ENCODE measurements at regions not wholly inside any gene's neighbourhood (a gene's known extent, or its start where the extent isn't known, plus 50 kb on each side); places are given as distances from the start of the nearest gene placed in this dataset.
A peak's percentile ranks its signal among the peaks of the same experiment; 100 is the strongest.

DNA sequence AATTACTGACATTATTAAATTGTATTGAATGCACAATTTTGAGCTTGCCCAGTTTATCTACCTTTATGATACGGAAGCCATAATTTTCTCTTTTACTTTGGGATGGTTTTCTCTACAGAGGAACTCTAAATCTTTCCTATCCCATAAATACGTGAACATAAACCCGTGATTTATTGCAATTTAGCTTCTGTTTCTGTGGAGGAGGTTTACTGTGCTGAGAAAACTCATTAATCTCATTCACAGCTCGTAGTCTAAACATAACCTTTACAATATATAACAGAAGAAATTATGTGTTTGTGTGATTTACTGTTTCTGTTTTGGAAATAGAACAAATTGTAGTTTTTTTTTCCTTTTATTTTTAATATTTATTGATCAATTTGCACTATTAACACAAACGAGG lies 207.1 kb upstream of the PCDH9 start:
- 60 to 67% methylated on average over 5 of the region's 5 CpGs for WGBS, 2 donors

DNA sequence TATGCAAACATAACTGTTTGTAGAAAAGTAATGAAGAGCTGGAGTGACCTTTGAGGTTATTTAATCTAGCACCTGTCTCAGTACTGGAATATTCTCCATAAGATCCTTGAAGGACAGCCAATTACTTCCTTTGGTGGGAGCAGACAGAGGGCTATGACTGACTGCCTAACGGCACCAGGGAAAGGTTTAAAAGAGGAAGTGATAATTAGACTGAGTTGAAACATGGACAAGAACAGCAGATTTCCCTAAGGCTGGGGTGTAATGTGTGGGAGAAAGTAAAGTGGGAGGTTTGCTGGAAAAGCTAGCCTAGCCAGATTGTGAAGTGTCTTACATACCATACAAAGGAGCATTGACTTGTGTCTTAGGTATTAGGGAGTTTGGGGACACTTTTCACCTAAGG lies 191.3 kb upstream of the PCDH9 start:
- Histone ChIP-seq H3K27ac (no peak overlapping the region), H3K4me1 (no peaks in the 10 kb centered on the region), H3K4me3 (no peak overlapping the region), H3K36me3 (no peaks in the 10 kb centered on the region), H3K27me3 (no peaks in the 10 kb centered on the region), H3K9me3 (no peaks in the 10 kb centered on the region)
- DNase-seq (no peak), ATAC-seq (ENCODE audit: low FRiP score in 2 of 2) (no peak)
- 36 to 38% methylated on average over 1 of the region's 1 CpG for WGBS, 2 donors
- TF ChIP-seq EP300 (IDR thresholded peaks at IDR 0.05) (no peak), POLR2AphosphoS5 (IDR thresholded peaks at IDR 0.05) (no peak), POLR2A (IDR thresholded peaks at IDR 0.05) (no peak)
- TF ChIP-seq, protein P1, sequence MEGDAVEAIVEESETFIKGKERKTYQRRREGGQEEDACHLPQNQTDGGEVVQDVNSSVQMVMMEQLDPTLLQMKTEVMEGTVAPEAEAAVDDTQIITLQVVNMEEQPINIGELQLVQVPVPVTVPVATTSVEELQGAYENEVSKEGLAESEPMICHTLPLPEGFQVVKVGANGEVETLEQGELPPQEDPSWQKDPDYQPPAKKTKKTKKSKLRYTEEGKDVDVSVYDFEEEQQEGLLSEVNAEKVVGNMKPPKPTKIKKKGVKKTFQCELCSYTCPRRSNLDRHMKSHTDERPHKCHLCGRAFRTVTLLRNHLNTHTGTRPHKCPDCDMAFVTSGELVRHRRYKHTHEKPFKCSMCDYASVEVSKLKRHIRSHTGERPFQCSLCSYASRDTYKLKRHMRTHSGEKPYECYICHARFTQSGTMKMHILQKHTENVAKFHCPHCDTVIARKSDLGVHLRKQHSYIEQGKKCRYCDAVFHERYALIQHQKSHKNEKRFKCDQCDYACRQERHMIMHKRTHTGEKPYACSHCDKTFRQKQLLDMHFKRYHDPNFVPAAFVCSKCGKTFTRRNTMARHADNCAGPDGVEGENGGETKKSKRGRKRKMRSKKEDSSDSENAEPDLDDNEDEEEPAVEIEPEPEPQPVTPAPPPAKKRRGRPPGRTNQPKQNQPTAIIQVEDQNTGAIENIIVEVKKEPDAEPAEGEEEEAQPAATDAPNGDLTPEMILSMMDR (IDR thresholded peaks at IDR 0.05) = no peak

More for the DNA sequence above, 207.1 kb upstream of the PCDH9 start:
- Histone ChIP-seq H3K9me3 (no peaks in the 10 kb centered on the region), H3K4me1 (no peaks in the 10 kb centered on the region), H3K4me3 (no peak overlapping the region), H3K36me3 (no peaks in the 10 kb centered on the region), H3K27ac (no peak overlapping the region), H3K27me3 (no peaks in the 10 kb centered on the region)
- DNase-seq = no peak
- ATAC-seq (ENCODE audit: low FRiP score in 2 of 2) = no peak
- TF ChIP-seq POLR2A (IDR thresholded peaks at IDR 0.05) (no peak), EP300 (IDR thresholded peaks at IDR 0.05) (no peak), POLR2AphosphoS5 (IDR thresholded peaks at IDR 0.05) (no peak)
- TF ChIP-seq, protein P1 (IDR thresholded peaks at IDR 0.05) = no peak

DNA sequence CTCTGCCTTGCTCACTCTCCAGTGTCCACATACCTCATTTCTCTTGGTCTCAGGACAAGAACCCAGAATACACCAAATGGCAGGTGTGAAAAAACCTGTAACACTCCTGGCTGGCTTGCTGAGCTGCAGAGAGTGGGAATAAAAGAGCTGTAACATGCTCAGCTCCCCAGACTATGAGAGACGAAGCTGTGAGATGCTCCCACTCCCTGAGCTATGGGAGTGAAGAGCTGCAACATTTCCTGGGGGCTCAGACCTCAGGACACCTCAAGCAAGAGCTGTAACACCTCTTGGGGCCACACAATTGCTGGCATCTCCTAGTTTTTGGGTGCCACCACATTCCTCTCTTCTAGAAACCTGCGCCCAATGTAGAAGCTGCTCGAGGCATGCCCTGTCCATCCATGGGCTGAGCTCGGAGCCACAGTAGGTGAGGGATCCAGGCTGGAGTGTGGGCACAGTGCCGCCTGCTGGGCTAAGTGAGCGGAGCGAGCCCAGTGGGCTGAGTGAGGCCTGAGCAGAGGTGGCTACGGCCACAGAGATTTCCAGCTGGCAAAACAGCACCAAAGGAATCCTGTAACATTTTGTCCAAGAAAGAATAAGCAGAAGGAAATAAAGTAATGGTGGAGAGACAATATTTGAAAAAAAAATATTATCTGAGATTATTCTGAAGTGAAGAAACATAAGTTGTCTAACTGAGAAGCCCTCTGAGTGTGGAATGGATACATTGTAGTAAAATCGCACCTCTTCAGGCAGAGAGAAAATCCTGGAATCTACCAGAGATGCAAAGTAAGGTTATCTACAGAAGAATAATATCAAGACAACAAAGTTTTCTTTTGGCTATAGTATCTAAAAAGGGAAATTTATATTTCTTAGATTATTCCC lies 186.2 kb upstream of the PCDH9 start:
- DNase-seq (peak; percentile 43 to 74), ATAC-seq (ENCODE audit: low FRiP score in 2 of 2) (peak; percentile 53 to 82)
- WGBS, 2 donors = 73 to 84% methylated on average over 7 to 8 of the region's 9 CpGs

DNA sequence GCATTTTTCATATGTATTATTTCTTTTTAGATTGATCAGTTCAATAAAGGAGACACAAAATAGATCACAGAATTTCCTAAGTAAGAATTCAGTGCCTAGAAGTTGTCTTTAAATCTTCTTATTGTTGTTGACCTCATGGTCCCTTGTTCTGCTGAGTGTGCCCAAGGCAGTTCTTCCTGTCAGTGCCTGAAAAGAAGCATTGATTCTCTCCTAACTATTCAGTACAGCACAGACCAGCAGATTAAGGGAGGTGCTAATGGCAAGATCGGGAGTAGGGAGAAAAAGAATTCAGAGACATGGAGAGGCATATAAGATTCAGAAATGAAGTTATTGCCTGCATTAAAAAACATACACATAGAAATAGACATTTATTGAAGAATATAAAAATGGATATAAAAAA lies 180.5 kb upstream of the PCDH9 start:
- H3K9me3 ChIP-seq = no peaks in the 10 kb centered on the region
- ATAC-seq (ENCODE audit: low FRiP score in 2 of 2) (no peak), DNase-seq (no peak)
- no peaks in the 10 kb centered on the region for H3K27me3 ChIP-seq
- no peak for TF ChIP-seq EP300 (IDR thresholded peaks at IDR 0.05)
- TF ChIP-seq POLR2AphosphoS5 (IDR thresholded peaks at IDR 0.05) = no peak
- TF ChIP-seq, protein P1 (IDR thresholded peaks at IDR 0.05) = no peak
- no peak for TF ChIP-seq POLR2A (IDR thresholded peaks at IDR 0.05)
- peaks cover 0 to 4% (median 1%) of the 10 kb centered on the region in 4 donors for H3K4me1 ChIP-seq
- H3K27ac ChIP-seq = no peak overlapping the region
- H3K4me3 ChIP-seq = no peak overlapping the region
- 55 to 70% methylated on average over 1 of the region's 1 CpG for WGBS, 2 donors
- no peaks in the 10 kb centered on the region for H3K36me3 ChIP-seq

More for the DNA sequence above, 186.2 kb upstream of the PCDH9 start:
- Histone ChIP-seq H3K27ac (no peak overlapping the region), H3K36me3 (no peaks in the 10 kb centered on the region), H3K27me3 (no peaks in the 10 kb centered on the region), H3K9me3 (no peaks in the 10 kb centered on the region), H3K4me3 (no peak overlapping the region), H3K4me1 (no peaks in the 10 kb centered on the region)
- TF ChIP-seq POLR2AphosphoS5 (IDR thresholded peaks at IDR 0.05) (no peak), EP300 (IDR thresholded peaks at IDR 0.05) (no peak)
- TF ChIP-seq, protein P1 (IDR thresholded peaks at IDR 0.05) = peak in 5 of 6 experiments; percentile 16 to 43 (median 37)

All from upper lobe of left lung (tissue), 6 donors.